H9 (cell line): ENCODE measurements at regions not wholly inside any gene's neighbourhood (a gene's known extent, or its start where the extent isn't known, plus 50 kb on each side); places are given as distances from the start of the nearest gene placed in this dataset.

Experiments used
- DNase-seq: peaks from one replicate; pipeline ENCODE4 v3.0.0-alpha.2; 2017
- H2AFZ ChIP-seq: one replicate; pipeline ENCODE4 v1.6.1; 2013; ENCODE audit warnings: mild to moderate bottlenecking, low read length, control low read depth, moderate library complexity
- H2AK5ac ChIP-seq: 2 replicates; pipeline ENCODE4 v1.6.1; 2013; ENCODE audit warnings: low read length, control low read depth, mixed read lengths; ENCODE audit not compliant: insufficient read length
- H2BK120ac ChIP-seq: one replicate; pipeline ENCODE4 v1.6.1; 2013; ENCODE audit warnings: low read depth, mild to moderate bottlenecking, low read length, control low read depth, inconsistent platforms; ENCODE audit not compliant: poor library complexity, severe bottlenecking
- H2BK12ac ChIP-seq: 2 replicates; pipeline ENCODE4 v1.6.1; 2013; ENCODE audit warnings: low read length, control low read depth, mixed read lengths, low read depth; ENCODE audit not compliant: insufficient read length
- H2BK15ac ChIP-seq: 2 replicates; pipeline ENCODE4 v1.6.1; 2013; ENCODE audit warnings: low read depth, low read length, control low read depth
- H2BK20ac ChIP-seq: one replicate; pipeline ENCODE4 v1.6.1; 2013; ENCODE audit warnings: low read depth, mild to moderate bottlenecking, low read length, control low read depth, inconsistent platforms; ENCODE audit not compliant: poor library complexity, severe bottlenecking
- H2BK5ac ChIP-seq: 2 replicates; pipeline ENCODE4 v1.6.1; 2013; ENCODE audit warnings: low read length, control low read depth, mixed read lengths; ENCODE audit not compliant: insufficient read length
- H3K14ac ChIP-seq: 2 replicates; pipeline ENCODE4 v1.6.1; 2013; ENCODE audit warnings: low read length, control low read depth; ENCODE audit not compliant: insufficient read depth
- H3K18ac ChIP-seq: 2 replicates; pipeline ENCODE4 v1.6.1; 2013; ENCODE audit warnings: low read depth, mild to moderate bottlenecking, mixed read lengths, low read length, control low read depth; ENCODE audit not compliant: insufficient read length
- H3K23ac ChIP-seq: 2 replicates; pipeline ENCODE4 v1.6.1; 2013; ENCODE audit warnings: low read length, control low read depth, mixed read lengths, low read depth; ENCODE audit not compliant: insufficient read length
- H3K23me2 ChIP-seq: 2 replicates; pipeline ENCODE4 v1.6.1; 2013; ENCODE audit warnings: low read depth, mild to moderate bottlenecking, mixed read lengths, low read length, control low read depth; ENCODE audit not compliant: insufficient read length, poor library complexity, severe bottlenecking
- H3K27ac ChIP-seq: 2 replicates; pipeline ENCODE4 v1.5.1; 2013; ENCODE audit warnings: low read length, control low read depth, mixed read lengths, low read depth; ENCODE audit not compliant: insufficient read length
- H3K27me3 ChIP-seq: 2 replicates; pipeline ENCODE4 v1.6.1; 2013; ENCODE audit warnings: low read length, control low read depth, inconsistent platforms; ENCODE audit not compliant: insufficient read depth
- H3K4ac ChIP-seq: 2 replicates; pipeline ENCODE4 v1.6.1; 2013; ENCODE audit warnings: low read depth, mild to moderate bottlenecking, control low read depth, inconsistent platforms, low read length, moderate library complexity
- H3K4me1 ChIP-seq: 2 replicates; pipeline ENCODE4 v1.6.1; 2013; ENCODE audit warnings: low read length, control low read depth, inconsistent platforms; ENCODE audit not compliant: insufficient read depth
- H3K4me2 ChIP-seq: 2 replicates; pipeline ENCODE4 v1.6.1; 2013; ENCODE audit warnings: low read length, control low read depth, mixed read lengths; ENCODE audit not compliant: insufficient read length, insufficient read depth
- H3K56ac ChIP-seq: 2 replicates; pipeline ENCODE4 v1.6.1; 2013; ENCODE audit warnings: low read depth, mild to moderate bottlenecking, mixed read lengths, low read length, control low read depth; ENCODE audit not compliant: insufficient read length
- H3K79me1 ChIP-seq: 2 replicates; pipeline ENCODE4 v1.6.1; 2013; ENCODE audit warnings: low read depth, mild to moderate bottlenecking, moderate library complexity, low read length, control low read depth, inconsistent platforms; ENCODE audit not compliant: insufficient read depth, poor library complexity, severe bottlenecking
- H3K79me2 ChIP-seq: 2 replicates; pipeline ENCODE4 v1.6.1; 2013; ENCODE audit warnings: low read length, control low read depth, inconsistent platforms; ENCODE audit not compliant: insufficient read depth
- H3K9ac ChIP-seq: 2 replicates; pipeline ENCODE4 v1.6.1; 2013; ENCODE audit warnings: low read length, control low read depth, mixed read lengths; ENCODE audit not compliant: insufficient read length; ENCODE audit errors: extremely low read depth
- H3K9me3 ChIP-seq: one replicate; pipeline ENCODE4 v1.6.1; 2013; ENCODE audit warnings: low read depth, low read length, inconsistent platforms; ENCODE audit not compliant: control insufficient read depth
- H3T11ph ChIP-seq: one replicate; pipeline ENCODE4 v1.6.1; 2013; ENCODE audit warnings: mild to moderate bottlenecking, low read length, control low read depth, inconsistent platforms
- H4K20me1 ChIP-seq: one replicate; pipeline ENCODE4 v1.6.1; 2013; ENCODE audit not compliant: control insufficient read depth, insufficient read length, insufficient read depth
- H4K5ac ChIP-seq: 2 replicates; pipeline ENCODE4 v1.6.1; 2013; ENCODE audit warnings: low read depth, mild to moderate bottlenecking, mixed read lengths, low read length, control low read depth; ENCODE audit not compliant: insufficient read length
- H4K8ac ChIP-seq: replicated peaks from 2 replicates; pipeline ENCODE4 v1.6.1; 2013; ENCODE audit warnings: low read length, control low read depth, mixed read lengths, low read depth; ENCODE audit not compliant: insufficient read length
- H4K91ac ChIP-seq: 2 replicates; pipeline ENCODE4 v1.6.1; 2013; ENCODE audit warnings: low read depth, mild to moderate bottlenecking, moderate library complexity, mixed read lengths, low read length, control low read depth; ENCODE audit not compliant: insufficient read length
- H3K27ac Mint-ChIP-seq, 3 experiments: 2 replicates in 2 of 3; 3 replicates in 1 of 3; pipeline ENCODE4 v1.8.0; 2020 to 2021; ENCODE audit warnings: mixed read lengths in 3 of 3, mild to moderate bottlenecking in 1 of 3, moderate library complexity in 1 of 3
- H3K27me3 Mint-ChIP-seq: 2 replicates; pipeline ENCODE4 v1.8.0; 2021; ENCODE audit warnings: low read depth, mild to moderate bottlenecking, moderate library complexity, mixed read lengths
- H3K36me3 Mint-ChIP-seq, 3 experiments: 2 replicates in 2 of 3; 3 replicates in 1 of 3; pipeline ENCODE4 v1.8.0; 2020 to 2021; ENCODE audit warnings: low read depth in 3 of 3, mixed read lengths in 3 of 3; ENCODE audit not compliant: insufficient read depth in 1 of 3
- H3K4me1 Mint-ChIP-seq, 2 experiments: 2 replicates each; pipeline ENCODE4 v1.8.0; 2020; ENCODE audit warnings: mixed read lengths in 2 of 2
- H3K4me3 Mint-ChIP-seq, 2 experiments: 2 replicates in 1 of 2; 3 replicates in 1 of 2; pipeline ENCODE4 v1.8.0; 2020 to 2021; ENCODE audit warnings: mild to moderate bottlenecking in 2 of 2, mixed read lengths in 2 of 2, moderate library complexity in 1 of 2
- H3K9me3 Mint-ChIP-seq, 2 experiments: 2 replicates in 1 of 2; 3 replicates in 1 of 2; pipeline ENCODE4 v1.8.0; 2020; ENCODE audit warnings: mild to moderate bottlenecking in 2 of 2, mixed read lengths in 2 of 2, moderate library complexity in 1 of 2
- WGBS: extraction: QIAGEN DNeasy Blood & Tissue Kit; methylation state at CpG from one replicate; pipeline ENCODE4 v1.1.7; 2013; ENCODE audit warnings: missing lambda C conversion rate, low lambda C conversion rate, mixed read lengths; ENCODE audit not compliant: insufficient read length; ENCODE audit errors: extremely low coverage; 5-methylcytosine and 5-hydroxymethylcytosine counted together
- TF ChIP-seq, protein P1 (sequence below): fragments of 200-600 bp; sonication (generic); conservative IDR thresholded peaks from 3 replicates; pipeline ENCODE4 v1.8.0; 2021; ENCODE audit warnings: antibody characterized with exemption, mild to moderate bottlenecking

DNA sequence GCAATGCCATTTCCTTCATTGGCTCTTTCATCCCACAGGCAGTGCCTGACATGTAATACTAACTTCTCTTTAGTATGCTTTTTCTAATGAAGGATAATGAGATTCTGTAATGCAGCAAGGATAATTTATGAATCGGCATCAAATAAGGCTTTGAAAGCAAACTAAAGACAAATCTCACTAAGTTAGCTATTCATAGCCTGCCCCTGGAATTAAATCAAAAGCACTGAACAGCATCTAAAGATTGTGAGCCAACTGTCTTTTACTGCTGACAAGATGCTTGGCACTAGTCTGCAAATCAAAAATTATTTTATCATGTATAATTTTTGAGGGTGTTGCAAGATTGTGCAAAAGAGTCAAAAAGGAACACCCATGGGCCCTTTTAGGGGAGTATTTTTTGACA is 265.0 kb downstream of the CASP12 start:
- no peak overlapping the region for H3K27ac Mint-ChIP-seq
- no peaks in the 10 kb centered on the region for H3K27me3 Mint-ChIP-seq
- no peaks in the 10 kb centered on the region for H3K27me3 ChIP-seq
- H3K4me3 Mint-ChIP-seq, result no peak overlapping the region
- no peak overlapping the region for H2BK20ac ChIP-seq
- no peak overlapping the region for H2BK12ac ChIP-seq
- peaks cover 22 to 30% of the 10 kb centered on the region in 2 experiments for H3K4me1 Mint-ChIP-seq
- peaks cover 0 to 3% of the 10 kb centered on the region in 2 experiments; a peak in 1 of 5 replicates for H3K9me3 Mint-ChIP-seq
- H3K23me2 ChIP-seq, result no peaks in the 10 kb centered on the region
- no peak overlapping the region for H3K14ac ChIP-seq
- no peak overlapping the region for H3T11ph ChIP-seq
- no peaks in the 10 kb centered on the region for H3K4me1 ChIP-seq
- H3K4me2 ChIP-seq, result no peak overlapping the region
- H3K27ac ChIP-seq, result no peak overlapping the region
- no peaks in the 10 kb centered on the region for H3K9me3 ChIP-seq
- H4K20me1 ChIP-seq, result no peaks in the 10 kb centered on the region
- no peak overlapping the region for H4K8ac ChIP-seq
- no peak overlapping the region for H2BK5ac ChIP-seq
- no peaks in the 10 kb centered on the region for H3K79me1 ChIP-seq
- DNase-seq, result no peak
- no CpG with 5 or more reads among the region's 1 CpG for whole genome bisulfite sequencing
- no peak overlapping the region for H3K18ac ChIP-seq
- H3K79me2 ChIP-seq, result no peaks in the 10 kb centered on the region; the same call in 1 of the 2 replicates
- no peak overlapping the region for H2AK5ac ChIP-seq
- H3K36me3 Mint-ChIP-seq, result peaks cover 0 to 9% (median 7%) of the 10 kb centered on the region in 3 experiments; a peak in 5 of 7 replicates
- no peak overlapping the region for H2BK15ac ChIP-seq
- no peak overlapping the region for H3K9ac ChIP-seq
- no peak overlapping the region for H3K23ac ChIP-seq
- no peak overlapping the region for H4K5ac ChIP-seq
- no peak overlapping the region for H3K4ac ChIP-seq
- H2AFZ ChIP-seq, result no peak overlapping the region
- no peak overlapping the region for H2BK120ac ChIP-seq
- TF ChIP-seq, protein P1, sequence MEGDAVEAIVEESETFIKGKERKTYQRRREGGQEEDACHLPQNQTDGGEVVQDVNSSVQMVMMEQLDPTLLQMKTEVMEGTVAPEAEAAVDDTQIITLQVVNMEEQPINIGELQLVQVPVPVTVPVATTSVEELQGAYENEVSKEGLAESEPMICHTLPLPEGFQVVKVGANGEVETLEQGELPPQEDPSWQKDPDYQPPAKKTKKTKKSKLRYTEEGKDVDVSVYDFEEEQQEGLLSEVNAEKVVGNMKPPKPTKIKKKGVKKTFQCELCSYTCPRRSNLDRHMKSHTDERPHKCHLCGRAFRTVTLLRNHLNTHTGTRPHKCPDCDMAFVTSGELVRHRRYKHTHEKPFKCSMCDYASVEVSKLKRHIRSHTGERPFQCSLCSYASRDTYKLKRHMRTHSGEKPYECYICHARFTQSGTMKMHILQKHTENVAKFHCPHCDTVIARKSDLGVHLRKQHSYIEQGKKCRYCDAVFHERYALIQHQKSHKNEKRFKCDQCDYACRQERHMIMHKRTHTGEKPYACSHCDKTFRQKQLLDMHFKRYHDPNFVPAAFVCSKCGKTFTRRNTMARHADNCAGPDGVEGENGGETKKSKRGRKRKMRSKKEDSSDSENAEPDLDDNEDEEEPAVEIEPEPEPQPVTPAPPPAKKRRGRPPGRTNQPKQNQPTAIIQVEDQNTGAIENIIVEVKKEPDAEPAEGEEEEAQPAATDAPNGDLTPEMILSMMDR, result no peak
- H4K91ac ChIP-seq, result no peak overlapping the region
- no peak overlapping the region for H3K56ac ChIP-seq
